K562 (cell line): ENCODE measurements at regions not wholly inside any gene's neighbourhood (a gene's known extent, or its start where the extent isn't known, plus 50 kb on each side); places are given as distances from the start of the nearest gene placed in this dataset.

ENCODE experiments used
- BACH1 ChIP-seq: fragments of 200-800 bp; sonication (Bioruptor generic); IDR thresholded peaks from 2 replicates; pipeline ENCODE4 v1.6.1; 2016; ENCODE audit warnings: missing genetic modification characterization, missing compliant biosample characterization
- KLF10 ChIP-seq: fragments of 250-450 bp; sonication (Bioruptor Pico); IDR thresholded peaks from 2 replicates; pipeline ENCODE4 v1.6.1; 2021; ENCODE audit warnings: matching md5 sums
- MTA3 ChIP-seq: fragments of 450-650 bp; formaldehyde crosslinking; IDR thresholded peaks from 2 replicates; pipeline ENCODE4 v1.6.1; 2017; ENCODE audit warnings: mild to moderate bottlenecking, borderline replicate concordance
- NELFE ChIP-seq: IDR thresholded peaks from 2 replicates; pipeline ENCODE4 v1.6.1; 2011; ENCODE audit warnings: mild to moderate bottlenecking; ENCODE audit not compliant: insufficient read depth, insufficient read length
- NR2C2 ChIP-seq, 2 experiments: fragments of 200-800 bp in 1 of 2; sonication (Bioruptor generic) in 1 of 2; sonication (generic) in 1 of 2; formaldehyde crosslinking in 1 of 2; IDR thresholded peaks; 2 replicates each; pipeline versions ENCODE4 v1.6.1 to v1.8.0; 2016 to 2022; ENCODE audit warnings: mild to moderate bottlenecking in 1 of 2, missing compliant biosample characterization in 1 of 2, missing genetic modification characterization in 1 of 2, missing genetic modification reagents in 1 of 2
- PHF8 ChIP-seq: fragments of 200-600 bp; sonication (generic); IDR thresholded peaks from 2 replicates; pipeline ENCODE4 v1.6.1; 2012; ENCODE audit warnings: mixed run types, mild to moderate bottlenecking, inconsistent platforms, low read length, moderate library complexity, borderline replicate concordance
- SLC30A9 ChIP-seq: fragments of 250-450 bp; sonication (Bioruptor Pico); IDR thresholded peaks from 2 replicates; pipeline ENCODE4 v1.8.0; 2022; ENCODE audit warnings: mild to moderate bottlenecking, moderate library complexity
- SMC3 ChIP-seq: conservative IDR thresholded peaks from 2 replicates; pipeline ENCODE4 v1.6.1; 2011; ENCODE audit warnings: low read depth, low read length, improper control_type of control experiment; ENCODE audit not compliant: insufficient read depth
- TF ChIP-seq, protein P1 (sequence below), 2 experiments: fragments of 450-650 bp; conservative IDR thresholded peaks; 2 replicates each; pipeline ENCODE4 v1.6.1; 2017; ENCODE audit warnings: mild to moderate bottlenecking in 2 of 2, moderate library complexity in 2 of 2
- TF ChIP-seq, protein P2 (sequence below): fragments of 450-650 bp; IDR thresholded peaks from 2 replicates; pipeline ENCODE4 v1.6.1; 2016; ENCODE audit warnings: mild to moderate bottlenecking
- TF ChIP-seq, protein P3 (sequence below): fragments of 250-450 bp; sonication (Bioruptor Pico); IDR thresholded peaks from 2 replicates; pipeline ENCODE4 v1.8.0; 2021; ENCODE audit warnings: borderline replicate concordance, mild to moderate bottlenecking, moderate library complexity; ENCODE audit not compliant: poor library complexity, severe bottlenecking
- TF ChIP-seq, protein P4 (sequence below), 3 experiments: fragments of 200-800 bp in 1 of 3; fragments of 250-450 bp in 1 of 3; fragments of 450-650 bp in 1 of 3; sonication (Bioruptor Pico) in 1 of 3; sonication (Bioruptor generic) in 1 of 3; formaldehyde crosslinking in 1 of 3; IDR thresholded peaks; 2 replicates each; pipeline versions ENCODE4 v1.6.1 to v1.8.0; 2016 to 2022; ENCODE audit warnings: mild to moderate bottlenecking in 2 of 3, missing genetic modification characterization in 2 of 3, missing compliant biosample characterization in 1 of 3, moderate library complexity in 1 of 3
- TF ChIP-seq, protein P5 (sequence below): fragments of 250-450 bp; sonication (Bioruptor Pico); IDR thresholded peaks from 2 replicates; pipeline ENCODE4 v1.8.0; 2022; ENCODE audit warnings: inconsistent platforms
- TF ChIP-seq, protein P6 (sequence below): fragments of 250-450 bp; sonication (Bioruptor Pico); IDR thresholded peaks from 2 replicates; pipeline ENCODE4 v1.5.1; 2021; ENCODE audit warnings: mild to moderate bottlenecking

DNA sequence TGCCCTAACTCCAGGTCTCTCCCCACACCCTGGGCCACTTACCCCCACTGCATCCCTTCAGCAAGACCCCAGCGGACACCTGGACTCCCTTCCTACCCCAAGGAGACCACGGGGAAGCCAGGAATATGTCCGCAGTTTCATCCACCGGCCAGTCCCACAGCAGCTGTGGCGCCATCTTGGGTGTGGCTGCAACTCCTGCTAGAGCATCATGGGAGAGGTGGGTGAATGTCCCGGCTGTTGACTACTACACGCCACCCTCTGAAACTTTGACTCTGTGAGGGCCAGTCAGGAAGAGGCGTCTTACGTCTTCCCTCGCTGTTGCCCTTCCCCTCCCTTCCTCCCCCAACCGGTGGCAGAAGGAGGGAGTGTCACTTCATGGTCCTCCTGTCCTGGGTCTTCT is 238.3 kb upstream of the RNF32 start (continued):
- TF ChIP-seq PHF8 (peak; percentile 50; the same call in 1 of the 2 replicates), NELFE (no peak), KLF10 (CRISPR knock-in tag) (no peak), MTA3 (no peak), BACH1 (tag) (no peak), SMC3 (no peak), NR2C2 (CRISPR knock-in tag; IDR thresholded peaks at IDR 0.05) (no peak), NR2C2 (tag; IDR thresholded peaks at IDR 0.05) (peak; percentile 86), SLC30A9 (no peak)
- TF ChIP-seq, protein P1, sequence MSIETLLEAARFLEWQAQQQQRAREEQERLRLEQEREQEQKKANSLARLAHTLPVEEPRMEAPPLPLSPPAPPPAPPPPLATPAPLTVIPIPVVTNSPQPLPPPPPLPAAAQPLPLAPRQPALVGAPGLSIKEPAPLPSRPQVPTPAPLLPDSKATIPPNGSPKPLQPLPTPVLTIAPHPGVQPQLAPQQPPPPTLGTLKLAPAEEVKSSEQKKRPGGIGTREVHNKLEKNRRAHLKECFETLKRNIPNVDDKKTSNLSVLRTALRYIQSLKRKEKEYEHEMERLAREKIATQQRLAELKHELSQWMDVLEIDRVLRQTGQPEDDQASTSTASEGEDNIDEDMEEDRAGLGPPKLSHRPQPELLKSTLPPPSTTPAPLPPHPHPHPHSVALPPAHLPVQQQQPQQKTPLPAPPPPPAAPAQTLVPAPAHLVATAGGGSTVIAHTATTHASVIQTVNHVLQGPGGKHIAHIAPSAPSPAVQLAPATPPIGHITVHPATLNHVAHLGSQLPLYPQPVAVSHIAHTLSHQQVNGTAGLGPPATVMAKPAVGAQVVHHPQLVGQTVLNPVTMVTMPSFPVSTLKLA (conservative IDR thresholded peaks at IDR 0.05): no peak
- TF ChIP-seq, protein P2, sequence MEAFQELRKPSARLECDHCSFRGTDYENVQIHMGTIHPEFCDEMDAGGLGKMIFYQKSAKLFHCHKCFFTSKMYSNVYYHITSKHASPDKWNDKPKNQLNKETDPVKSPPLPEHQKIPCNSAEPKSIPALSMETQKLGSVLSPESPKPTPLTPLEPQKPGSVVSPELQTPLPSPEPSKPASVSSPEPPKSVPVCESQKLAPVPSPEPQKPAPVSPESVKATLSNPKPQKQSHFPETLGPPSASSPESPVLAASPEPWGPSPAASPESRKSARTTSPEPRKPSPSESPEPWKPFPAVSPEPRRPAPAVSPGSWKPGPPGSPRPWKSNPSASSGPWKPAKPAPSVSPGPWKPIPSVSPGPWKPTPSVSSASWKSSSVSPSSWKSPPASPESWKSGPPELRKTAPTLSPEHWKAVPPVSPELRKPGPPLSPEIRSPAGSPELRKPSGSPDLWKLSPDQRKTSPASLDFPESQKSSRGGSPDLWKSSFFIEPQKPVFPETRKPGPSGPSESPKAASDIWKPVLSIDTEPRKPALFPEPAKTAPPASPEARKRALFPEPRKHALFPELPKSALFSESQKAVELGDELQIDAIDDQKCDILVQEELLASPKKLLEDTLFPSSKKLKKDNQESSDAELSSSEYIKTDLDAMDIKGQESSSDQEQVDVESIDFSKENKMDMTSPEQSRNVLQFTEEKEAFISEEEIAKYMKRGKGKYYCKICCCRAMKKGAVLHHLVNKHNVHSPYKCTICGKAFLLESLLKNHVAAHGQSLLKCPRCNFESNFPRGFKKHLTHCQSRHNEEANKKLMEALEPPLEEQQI: no peak
- TF ChIP-seq, protein P3, sequence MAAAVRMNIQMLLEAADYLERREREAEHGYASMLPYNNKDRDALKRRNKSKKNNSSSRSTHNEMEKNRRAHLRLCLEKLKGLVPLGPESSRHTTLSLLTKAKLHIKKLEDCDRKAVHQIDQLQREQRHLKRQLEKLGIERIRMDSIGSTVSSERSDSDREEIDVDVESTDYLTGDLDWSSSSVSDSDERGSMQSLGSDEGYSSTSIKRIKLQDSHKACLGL (CRISPR knock-in tag): no peak
- TF ChIP-seq, protein P4, sequence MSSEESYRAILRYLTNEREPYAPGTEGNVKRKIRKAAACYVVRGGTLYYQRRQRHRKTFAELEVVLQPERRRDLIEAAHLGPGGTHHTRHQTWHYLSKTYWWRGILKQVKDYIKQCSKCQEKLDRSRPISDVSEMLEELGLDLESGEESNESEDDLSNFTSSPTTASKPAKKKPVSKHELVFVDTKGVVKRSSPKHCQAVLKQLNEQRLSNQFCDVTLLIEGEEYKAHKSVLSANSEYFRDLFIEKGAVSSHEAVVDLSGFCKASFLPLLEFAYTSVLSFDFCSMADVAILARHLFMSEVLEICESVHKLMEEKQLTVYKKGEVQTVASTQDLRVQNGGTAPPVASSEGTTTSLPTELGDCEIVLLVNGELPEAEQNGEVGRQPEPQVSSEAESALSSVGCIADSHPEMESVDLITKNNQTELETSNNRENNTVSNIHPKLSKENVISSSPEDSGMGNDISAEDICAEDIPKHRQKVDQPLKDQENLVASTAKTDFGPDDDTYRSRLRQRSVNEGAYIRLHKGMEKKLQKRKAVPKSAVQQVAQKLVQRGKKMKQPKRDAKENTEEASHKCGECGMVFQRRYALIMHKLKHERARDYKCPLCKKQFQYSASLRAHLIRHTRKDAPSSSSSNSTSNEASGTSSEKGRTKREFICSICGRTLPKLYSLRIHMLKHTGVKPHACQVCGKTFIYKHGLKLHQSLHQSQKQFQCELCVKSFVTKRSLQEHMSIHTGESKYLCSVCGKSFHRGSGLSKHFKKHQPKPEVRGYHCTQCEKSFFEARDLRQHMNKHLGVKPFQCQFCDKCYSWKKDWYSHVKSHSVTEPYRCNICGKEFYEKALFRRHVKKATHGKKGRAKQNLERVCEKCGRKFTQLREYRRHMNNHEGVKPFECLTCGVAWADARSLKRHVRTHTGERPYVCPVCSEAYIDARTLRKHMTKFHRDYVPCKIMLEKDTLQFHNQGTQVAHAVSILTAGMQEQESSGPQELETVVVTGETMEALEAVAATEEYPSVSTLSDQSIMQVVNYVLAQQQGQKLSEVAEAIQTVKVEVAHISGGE (CRISPR knock-in tag; IDR thresholded peaks at IDR 0.05): peak in 1 of 3 experiments; percentile 71; a peak in 2 of 6 replicates
- TF ChIP-seq, protein P5, sequence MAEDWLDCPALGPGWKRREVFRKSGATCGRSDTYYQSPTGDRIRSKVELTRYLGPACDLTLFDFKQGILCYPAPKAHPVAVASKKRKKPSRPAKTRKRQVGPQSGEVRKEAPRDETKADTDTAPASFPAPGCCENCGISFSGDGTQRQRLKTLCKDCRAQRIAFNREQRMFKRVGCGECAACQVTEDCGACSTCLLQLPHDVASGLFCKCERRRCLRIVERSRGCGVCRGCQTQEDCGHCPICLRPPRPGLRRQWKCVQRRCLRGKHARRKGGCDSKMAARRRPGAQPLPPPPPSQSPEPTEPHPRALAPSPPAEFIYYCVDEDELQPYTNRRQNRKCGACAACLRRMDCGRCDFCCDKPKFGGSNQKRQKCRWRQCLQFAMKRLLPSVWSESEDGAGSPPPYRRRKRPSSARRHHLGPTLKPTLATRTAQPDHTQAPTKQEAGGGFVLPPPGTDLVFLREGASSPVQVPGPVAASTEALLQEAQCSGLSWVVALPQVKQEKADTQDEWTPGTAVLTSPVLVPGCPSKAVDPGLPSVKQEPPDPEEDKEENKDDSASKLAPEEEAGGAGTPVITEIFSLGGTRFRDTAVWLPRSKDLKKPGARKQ (CRISPR knock-in tag): no peak
- TF ChIP-seq, protein P6, sequence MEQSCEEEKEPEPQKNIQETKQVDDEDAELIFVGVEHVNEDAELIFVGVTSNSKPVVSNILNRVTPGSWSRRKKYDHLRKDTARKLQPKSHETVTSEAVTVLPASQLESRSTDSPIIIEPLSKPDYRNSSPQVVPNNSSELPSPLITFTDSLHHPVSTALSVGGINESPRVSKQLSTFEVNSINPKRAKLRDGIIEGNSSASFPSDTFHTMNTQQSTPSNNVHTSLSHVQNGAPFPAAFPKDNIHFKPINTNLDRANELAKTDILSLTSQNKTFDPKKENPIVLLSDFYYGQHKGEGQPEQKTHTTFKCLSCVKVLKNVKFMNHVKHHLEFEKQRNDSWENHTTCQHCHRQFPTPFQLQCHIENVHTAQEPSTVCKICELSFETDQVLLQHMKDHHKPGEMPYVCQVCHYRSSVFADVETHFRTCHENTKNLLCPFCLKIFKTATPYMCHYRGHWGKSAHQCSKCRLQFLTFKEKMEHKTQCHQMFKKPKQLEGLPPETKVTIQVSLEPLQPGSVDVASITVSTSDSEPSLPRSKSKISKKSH: no peak
